ENCODE measurements at regions not wholly inside any gene's neighbourhood (a gene's known extent, or its start where the extent isn't known, plus 50 kb on each side); places are given as distances from the start of the nearest gene placed in this dataset.

DNA sequence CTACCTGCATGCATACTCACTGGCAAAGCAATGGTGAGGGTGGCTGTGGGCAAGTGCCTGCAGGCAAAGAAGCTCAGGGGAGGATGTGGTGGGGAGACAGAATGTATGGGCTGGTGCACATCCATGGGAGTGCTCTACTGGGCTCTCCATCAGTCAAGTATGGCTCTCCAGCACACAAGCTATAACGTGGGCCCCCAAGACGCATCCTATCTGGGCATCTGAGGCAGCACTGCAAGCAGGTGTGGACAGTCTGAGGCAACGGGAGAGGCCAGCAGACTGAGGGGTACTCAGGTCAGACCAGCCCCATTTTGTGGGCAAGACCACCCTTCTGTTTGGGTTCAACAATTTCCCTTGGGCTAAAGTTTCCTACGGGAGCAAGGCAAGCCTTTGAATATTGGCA is 1227.8 kb downstream of the FAM133A start:
- Histone ChIP-seq H3K4me1 (ENCODE audit: control insufficient read depth in 4 of 4, insufficient read depth in 4 of 4, low read length in 3 of 4) (no peaks in the 10 kb centered on the region), H3K27ac (ENCODE audit: low read depth in 1 of 2, low read length in 2 of 2) (no peak overlapping the region), H3K9ac (ENCODE audit: low read depth in 1 of 2, low read length in 2 of 2) (no peak overlapping the region), H3K27me3 (ENCODE audit: control insufficient read depth in 4 of 4, insufficient read depth in 4 of 4, low read length in 3 of 4) (peaks cover 0 to 2% (median 0%) of the 10 kb centered on the region in 4 donors), H3K9me3 (ENCODE audit: control insufficient read depth in 4 of 4, low read length in 3 of 4) (peaks cover 0 to 4% (median 0%) of the 10 kb centered on the region in 4 donors), H3K36me3 (ENCODE audit: control insufficient read depth in 4 of 4, insufficient read depth in 3 of 4, low read depth in 1 of 4, low read length in 3 of 4) (no peaks in the 10 kb centered on the region), H3K4me3 (ENCODE audit: low read depth in 1 of 3, low read length in 3 of 3) (no peak overlapping the region)
- 70% methylated on average over 4 of the region's 4 CpGs for WGBS
- DNase-seq (ENCODE audit: low spot score), result no peak
- TF ChIP-seq TAF1 (conservative IDR thresholded peaks at IDR 0.05), result no peak
- no peak for TF ChIP-seq EGR1 (IDR thresholded peaks at IDR 0.05; ENCODE audit: low read depth in 2 of 2)
- TF ChIP-seq RAD21 (IDR thresholded peaks at IDR 0.05), result no peak
- TF ChIP-seq, protein P1, sequence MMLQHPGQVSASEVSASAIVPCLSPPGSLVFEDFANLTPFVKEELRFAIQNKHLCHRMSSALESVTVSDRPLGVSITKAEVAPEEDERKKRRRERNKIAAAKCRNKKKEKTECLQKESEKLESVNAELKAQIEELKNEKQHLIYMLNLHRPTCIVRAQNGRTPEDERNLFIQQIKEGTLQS (IDR thresholded peaks at IDR 0.05), result no peak
- TF ChIP-seq HNF4G (IDR thresholded peaks at IDR 0.05), result no peak
- TF ChIP-seq NR2F2 (IDR thresholded peaks at IDR 0.05), result no peak
- no peak for TF ChIP-seq RXRA (IDR thresholded peaks at IDR 0.05)
- no peak for TF ChIP-seq HNF4A (conservative IDR thresholded peaks at IDR 0.05)
- TF ChIP-seq GABPA (IDR thresholded peaks at IDR 0.05 in 1 of 2, conservative IDR thresholded peaks at IDR 0.05 in 1 of 2), result no peak
- no peak for TF ChIP-seq SP1 (IDR thresholded peaks at IDR 0.05)
- TF ChIP-seq JUND (IDR thresholded peaks at IDR 0.05), result no peak
- TF ChIP-seq, protein P2, sequence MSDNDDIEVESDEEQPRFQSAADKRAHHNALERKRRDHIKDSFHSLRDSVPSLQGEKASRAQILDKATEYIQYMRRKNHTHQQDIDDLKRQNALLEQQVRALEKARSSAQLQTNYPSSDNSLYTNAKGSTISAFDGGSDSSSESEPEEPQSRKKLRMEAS (IDR thresholded peaks at IDR 0.05), result no peak
- TF ChIP-seq, protein P3, sequence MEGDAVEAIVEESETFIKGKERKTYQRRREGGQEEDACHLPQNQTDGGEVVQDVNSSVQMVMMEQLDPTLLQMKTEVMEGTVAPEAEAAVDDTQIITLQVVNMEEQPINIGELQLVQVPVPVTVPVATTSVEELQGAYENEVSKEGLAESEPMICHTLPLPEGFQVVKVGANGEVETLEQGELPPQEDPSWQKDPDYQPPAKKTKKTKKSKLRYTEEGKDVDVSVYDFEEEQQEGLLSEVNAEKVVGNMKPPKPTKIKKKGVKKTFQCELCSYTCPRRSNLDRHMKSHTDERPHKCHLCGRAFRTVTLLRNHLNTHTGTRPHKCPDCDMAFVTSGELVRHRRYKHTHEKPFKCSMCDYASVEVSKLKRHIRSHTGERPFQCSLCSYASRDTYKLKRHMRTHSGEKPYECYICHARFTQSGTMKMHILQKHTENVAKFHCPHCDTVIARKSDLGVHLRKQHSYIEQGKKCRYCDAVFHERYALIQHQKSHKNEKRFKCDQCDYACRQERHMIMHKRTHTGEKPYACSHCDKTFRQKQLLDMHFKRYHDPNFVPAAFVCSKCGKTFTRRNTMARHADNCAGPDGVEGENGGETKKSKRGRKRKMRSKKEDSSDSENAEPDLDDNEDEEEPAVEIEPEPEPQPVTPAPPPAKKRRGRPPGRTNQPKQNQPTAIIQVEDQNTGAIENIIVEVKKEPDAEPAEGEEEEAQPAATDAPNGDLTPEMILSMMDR (IDR thresholded peaks at IDR 0.05; ENCODE audit: low read depth, low read length, missing input control), result no peak
- TF ChIP-seq, protein P4, sequence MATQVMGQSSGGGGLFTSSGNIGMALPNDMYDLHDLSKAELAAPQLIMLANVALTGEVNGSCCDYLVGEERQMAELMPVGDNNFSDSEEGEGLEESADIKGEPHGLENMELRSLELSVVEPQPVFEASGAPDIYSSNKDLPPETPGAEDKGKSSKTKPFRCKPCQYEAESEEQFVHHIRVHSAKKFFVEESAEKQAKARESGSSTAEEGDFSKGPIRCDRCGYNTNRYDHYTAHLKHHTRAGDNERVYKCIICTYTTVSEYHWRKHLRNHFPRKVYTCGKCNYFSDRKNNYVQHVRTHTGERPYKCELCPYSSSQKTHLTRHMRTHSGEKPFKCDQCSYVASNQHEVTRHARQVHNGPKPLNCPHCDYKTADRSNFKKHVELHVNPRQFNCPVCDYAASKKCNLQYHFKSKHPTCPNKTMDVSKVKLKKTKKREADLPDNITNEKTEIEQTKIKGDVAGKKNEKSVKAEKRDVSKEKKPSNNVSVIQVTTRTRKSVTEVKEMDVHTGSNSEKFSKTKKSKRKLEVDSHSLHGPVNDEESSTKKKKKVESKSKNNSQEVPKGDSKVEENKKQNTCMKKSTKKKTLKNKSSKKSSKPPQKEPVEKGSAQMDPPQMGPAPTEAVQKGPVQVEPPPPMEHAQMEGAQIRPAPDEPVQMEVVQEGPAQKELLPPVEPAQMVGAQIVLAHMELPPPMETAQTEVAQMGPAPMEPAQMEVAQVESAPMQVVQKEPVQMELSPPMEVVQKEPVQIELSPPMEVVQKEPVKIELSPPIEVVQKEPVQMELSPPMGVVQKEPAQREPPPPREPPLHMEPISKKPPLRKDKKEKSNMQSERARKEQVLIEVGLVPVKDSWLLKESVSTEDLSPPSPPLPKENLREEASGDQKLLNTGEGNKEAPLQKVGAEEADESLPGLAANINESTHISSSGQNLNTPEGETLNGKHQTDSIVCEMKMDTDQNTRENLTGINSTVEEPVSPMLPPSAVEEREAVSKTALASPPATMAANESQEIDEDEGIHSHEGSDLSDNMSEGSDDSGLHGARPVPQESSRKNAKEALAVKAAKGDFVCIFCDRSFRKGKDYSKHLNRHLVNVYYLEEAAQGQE (IDR thresholded peaks at IDR 0.05), result no peak
- TF ChIP-seq, protein P5, sequence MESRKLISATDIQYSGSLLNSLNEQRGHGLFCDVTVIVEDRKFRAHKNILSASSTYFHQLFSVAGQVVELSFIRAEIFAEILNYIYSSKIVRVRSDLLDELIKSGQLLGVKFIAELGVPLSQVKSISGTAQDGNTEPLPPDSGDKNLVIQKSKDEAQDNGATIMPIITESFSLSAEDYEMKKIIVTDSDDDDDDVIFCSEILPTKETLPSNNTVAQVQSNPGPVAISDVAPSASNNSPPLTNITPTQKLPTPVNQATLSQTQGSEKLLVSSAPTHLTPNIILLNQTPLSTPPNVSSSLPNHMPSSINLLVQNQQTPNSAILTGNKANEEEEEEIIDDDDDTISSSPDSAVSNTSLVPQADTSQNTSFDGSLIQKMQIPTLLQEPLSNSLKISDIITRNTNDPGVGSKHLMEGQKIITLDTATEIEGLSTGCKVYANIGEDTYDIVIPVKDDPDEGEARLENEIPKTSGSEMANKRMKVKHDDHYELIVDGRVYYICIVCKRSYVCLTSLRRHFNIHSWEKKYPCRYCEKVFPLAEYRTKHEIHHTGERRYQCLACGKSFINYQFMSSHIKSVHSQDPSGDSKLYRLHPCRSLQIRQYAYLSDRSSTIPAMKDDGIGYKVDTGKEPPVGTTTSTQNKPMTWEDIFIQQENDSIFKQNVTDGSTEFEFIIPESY (IDR thresholded peaks at IDR 0.05), result no peak
- no peak for TF ChIP-seq FOXA1 (IDR thresholded peaks at IDR 0.05)
- TF ChIP-seq YY1 (IDR thresholded peaks at IDR 0.05), result no peak
- no peak for TF ChIP-seq FOXA2 (IDR thresholded peaks at IDR 0.05)
